ENCODE measurements at regions not wholly inside any gene's neighbourhood (a gene's known extent, or its start where the extent isn't known, plus 50 kb on each side); places are given as distances from the start of the nearest gene placed in this dataset.

DNA sequence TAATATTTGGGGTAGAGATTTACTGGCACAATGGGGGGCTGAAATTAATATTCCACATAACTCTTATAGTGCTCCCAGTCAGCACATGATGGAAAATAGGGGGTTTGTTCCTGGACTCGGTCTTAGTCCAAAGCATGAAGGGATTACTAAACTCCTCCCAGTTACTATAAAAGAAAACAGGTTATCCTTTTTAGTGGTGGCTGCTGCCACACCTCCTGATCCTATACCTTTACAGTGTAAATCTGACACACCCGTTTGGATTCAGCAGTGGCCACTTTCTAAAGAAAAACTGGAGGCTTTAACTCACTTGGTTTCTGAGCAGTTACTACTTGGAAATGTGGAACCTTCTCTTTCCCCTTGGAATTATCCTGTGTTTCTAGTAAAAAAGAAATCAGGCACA lies 572.9 kb upstream of the PTGER4 start:
- Histone ChIP-seq H3K27me3 (no peaks in the 10 kb centered on the region), H3K27ac (no peak overlapping the region), H3K9me3 (no peaks in the 10 kb centered on the region), H3K4me1 (no peaks in the 10 kb centered on the region), H3K36me3 (ENCODE audit: low read depth, missing control alignments) (no peaks in the 10 kb centered on the region), H3K4me3 (no peak overlapping the region)
- no peak for DNase-seq
- intact Hi-C loops (cut with DNase I; ENCODE audit: low total_unique reads) = no loop called here
- TF ChIP-seq, protein P1, sequence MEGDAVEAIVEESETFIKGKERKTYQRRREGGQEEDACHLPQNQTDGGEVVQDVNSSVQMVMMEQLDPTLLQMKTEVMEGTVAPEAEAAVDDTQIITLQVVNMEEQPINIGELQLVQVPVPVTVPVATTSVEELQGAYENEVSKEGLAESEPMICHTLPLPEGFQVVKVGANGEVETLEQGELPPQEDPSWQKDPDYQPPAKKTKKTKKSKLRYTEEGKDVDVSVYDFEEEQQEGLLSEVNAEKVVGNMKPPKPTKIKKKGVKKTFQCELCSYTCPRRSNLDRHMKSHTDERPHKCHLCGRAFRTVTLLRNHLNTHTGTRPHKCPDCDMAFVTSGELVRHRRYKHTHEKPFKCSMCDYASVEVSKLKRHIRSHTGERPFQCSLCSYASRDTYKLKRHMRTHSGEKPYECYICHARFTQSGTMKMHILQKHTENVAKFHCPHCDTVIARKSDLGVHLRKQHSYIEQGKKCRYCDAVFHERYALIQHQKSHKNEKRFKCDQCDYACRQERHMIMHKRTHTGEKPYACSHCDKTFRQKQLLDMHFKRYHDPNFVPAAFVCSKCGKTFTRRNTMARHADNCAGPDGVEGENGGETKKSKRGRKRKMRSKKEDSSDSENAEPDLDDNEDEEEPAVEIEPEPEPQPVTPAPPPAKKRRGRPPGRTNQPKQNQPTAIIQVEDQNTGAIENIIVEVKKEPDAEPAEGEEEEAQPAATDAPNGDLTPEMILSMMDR (IDR thresholded peaks at IDR 0.05) = no peak
- TF ChIP-seq POLR2A (IDR thresholded peaks at IDR 0.05) = no peak
- WGBS, 2 donors = 73 to 89% methylated on average over 2 of the region's 2 CpGs

DNA sequence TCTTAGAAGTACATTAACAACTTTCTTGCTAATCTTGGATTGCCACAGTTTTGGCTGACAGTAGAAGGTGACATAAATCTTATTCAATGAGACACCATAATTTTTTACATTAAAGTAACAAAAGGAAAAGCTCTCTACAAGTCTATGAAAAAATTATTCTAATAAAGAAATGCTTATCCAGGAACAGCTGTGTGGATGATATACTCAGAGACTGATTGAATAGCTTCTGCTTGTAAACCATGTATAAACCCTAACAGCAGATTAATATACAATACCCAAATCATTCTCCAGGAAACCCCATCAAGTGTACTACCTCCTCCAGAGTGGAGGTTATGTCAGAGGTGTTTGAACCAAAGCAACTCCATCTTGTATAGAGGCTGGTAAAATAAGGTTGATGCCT lies 581.4 kb upstream of the PTGER4 start:
- DNase-seq = no peak
- H3K27ac ChIP-seq = no peak overlapping the region

DNA sequence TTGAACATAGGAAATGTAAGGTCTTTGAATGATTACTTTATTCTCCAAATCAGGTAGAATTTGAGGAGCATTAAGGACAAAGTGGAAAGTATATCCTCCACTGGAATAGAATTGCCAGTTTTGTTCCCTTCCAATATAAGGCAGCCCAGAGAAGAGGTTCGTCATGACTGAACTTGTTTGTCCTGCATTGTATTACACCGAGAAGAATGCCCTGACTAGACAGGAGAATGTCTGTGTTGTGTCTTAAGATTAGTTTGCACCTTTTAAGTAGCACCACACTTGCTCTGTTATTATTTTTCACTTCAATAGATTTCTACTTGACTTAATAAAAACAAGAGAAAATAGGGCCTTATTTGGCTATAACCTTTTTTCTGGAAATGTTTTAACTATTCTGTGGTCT lies 586.2 kb upstream of the PTGER4 start:
- 84 to 97% methylated on average over 2 of the region's 2 CpGs for WGBS, 2 donors
- Histone ChIP-seq H3K36me3 (ENCODE audit: low read depth, missing control alignments) (no peaks in the 10 kb centered on the region), H3K4me1 (no peaks in the 10 kb centered on the region), H3K4me3 (no peak overlapping the region), H3K27ac (no peak overlapping the region), H3K27me3 (no peaks in the 10 kb centered on the region), H3K9me3 (no peaks in the 10 kb centered on the region)
- no peak for DNase-seq
- no peak for TF ChIP-seq POLR2A (IDR thresholded peaks at IDR 0.05)
- TF ChIP-seq, protein P1 (IDR thresholded peaks at IDR 0.05) = no peak
- intact Hi-C loops (cut with DNase I; ENCODE audit: low total_unique reads) = no loop called here

More for the DNA sequence above, 581.4 kb upstream of the PTGER4 start:
- no peak overlapping the region for H3K4me3 ChIP-seq
- TF ChIP-seq POLR2A (IDR thresholded peaks at IDR 0.05) = no peak
- TF ChIP-seq, protein P1 (IDR thresholded peaks at IDR 0.05) = no peak
- no peaks in the 10 kb centered on the region for H3K36me3 ChIP-seq (ENCODE audit: low read depth, missing control alignments)
- H3K4me1 ChIP-seq = no peaks in the 10 kb centered on the region
- intact Hi-C loops (cut with DNase I; ENCODE audit: low total_unique reads) = no loop called here
- no peaks in the 10 kb centered on the region for H3K9me3 ChIP-seq
- no peaks in the 10 kb centered on the region for H3K27me3 ChIP-seq

DNA sequence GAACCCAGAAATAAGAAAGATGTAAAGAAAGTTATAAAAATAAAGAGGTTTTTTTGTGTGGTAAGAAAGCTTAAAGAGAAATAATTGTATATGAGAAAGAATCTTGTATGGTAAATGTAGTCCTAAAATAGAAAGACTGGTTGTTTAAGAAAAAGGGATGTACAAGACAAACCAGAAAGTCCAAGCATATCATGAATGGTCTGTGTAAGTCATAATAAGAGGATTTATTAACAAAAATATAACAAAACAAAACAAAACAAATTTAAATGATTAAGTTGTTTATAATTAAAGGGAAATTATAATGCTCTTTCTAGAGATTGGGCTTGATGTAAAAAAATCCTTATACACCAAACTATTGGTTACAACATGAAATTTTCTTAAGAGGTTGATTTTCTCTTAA lies 590.4 kb upstream of the PTGER4 start:
- Histone ChIP-seq H3K4me3 (no peak overlapping the region), H3K36me3 (ENCODE audit: low read depth, missing control alignments) (no peaks in the 10 kb centered on the region), H3K27me3 (no peaks in the 10 kb centered on the region), H3K4me1 (no peaks in the 10 kb centered on the region), H3K9me3 (no peaks in the 10 kb centered on the region), H3K27ac (no peak overlapping the region)
- no peak for TF ChIP-seq POLR2A (IDR thresholded peaks at IDR 0.05)
- TF ChIP-seq, protein P1 (IDR thresholded peaks at IDR 0.05) = no peak
- no peak for DNase-seq
- intact Hi-C loops (cut with DNase I; ENCODE audit: low total_unique reads) = no loop called here

DNA sequence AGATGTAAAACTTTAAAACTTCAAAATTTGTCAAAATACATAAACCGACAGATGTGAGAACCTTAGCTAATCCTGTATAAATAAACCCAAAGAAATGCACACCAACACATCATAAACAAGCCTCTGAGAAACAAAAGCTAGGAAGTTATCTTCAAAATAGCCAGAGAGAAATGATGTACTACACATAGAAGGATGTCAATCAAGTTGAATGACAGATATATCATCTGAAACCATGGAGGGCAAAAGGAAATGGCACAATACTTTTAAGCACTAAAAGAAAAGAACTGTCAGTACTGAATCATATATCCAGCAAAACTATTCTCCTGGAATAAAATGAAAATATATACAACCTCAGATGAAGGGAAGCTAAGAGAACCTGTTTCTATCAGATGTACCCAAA lies 595.1 kb upstream of the PTGER4 start:
- Histone ChIP-seq H3K4me1 (no peaks in the 10 kb centered on the region), H3K4me3 (no peak overlapping the region), H3K36me3 (ENCODE audit: low read depth, missing control alignments) (no peaks in the 10 kb centered on the region), H3K27ac (no peak overlapping the region), H3K9me3 (no peaks in the 10 kb centered on the region), H3K27me3 (no peaks in the 10 kb centered on the region)
- no peak for TF ChIP-seq POLR2A (IDR thresholded peaks at IDR 0.05)
- TF ChIP-seq, protein P1 (IDR thresholded peaks at IDR 0.05) = no peak
- 93 to 94% methylated on average over 1 of the region's 1 CpG for WGBS, 2 donors
- DNase-seq = no peak
- intact Hi-C loops (cut with DNase I; ENCODE audit: low total_unique reads) = no loop called here

Data from testis (tissue), 2 donors.